B cell (primary cell): ENCODE measurements at regions not wholly inside any gene's neighbourhood (a gene's known extent, or its start where the extent isn't known, plus 50 kb on each side); places are given as distances from the start of the nearest gene placed in this dataset.

Source experiments
- ATAC-seq: fragments of 200-7000 bp; cut with Tn5 transposase; one replicate; pipeline ENCODE4 v1.10.0; 2021; ENCODE audit warnings: low read depth, mild to moderate bottlenecking, moderate number of reproducible peaks, moderate library complexity
- CTCF ChIA-PET: fragments of 350-600 bp; sonication (Branson Sonifier 250); formaldehyde crosslinking; loops from one replicate; lab custom pipeline; 2021; ENCODE audit warnings: antibody characterized with exemption, inconsistent platforms; lab: Charles Lee
- POLR2A ChIA-PET: fragments of 350-600 bp; sonication (Branson Sonifier 250); formaldehyde crosslinking; loops from one replicate; lab custom pipeline; 2021; ENCODE audit warnings: antibody characterized with exemption; lab: Charles Lee
- DNase-seq: peaks from one replicate; pipeline ENCODE4 v3.0.0; 2013
- H2AFZ ChIP-seq: 2 replicates; pipeline ENCODE4 v1.6.1; 2012; ENCODE audit warnings: mild to moderate bottlenecking, low read depth, low read length; ENCODE audit not compliant: insufficient read depth, poor library complexity, severe bottlenecking
- H3K27ac ChIP-seq, 2 donors: 1 replicate in 1 of 2; 2 replicates in 1 of 2; pipeline ENCODE4 v1.5.1; 2012 to 2013; ENCODE audit warnings: low read length in 2 of 2, mild to moderate bottlenecking in 2 of 2, moderate library complexity in 1 of 2
- H3K27me3 ChIP-seq, 4 experiments: fragments of 200-600 bp in 1 of 4; sonication (generic) in 1 of 4; replicated peaks in 1 of 4; 1 replicate in 2 of 4; 2 replicates in 2 of 4; pipeline versions ENCODE4 v1.6.1 to v1.7.0; 2013 to 2016; ENCODE audit warnings: low read length in 3 of 4, mild to moderate bottlenecking in 2 of 4, mixed read lengths in 1 of 4, moderate library complexity in 1 of 4; ENCODE audit not compliant: insufficient read depth in 4 of 4, control insufficient read depth in 3 of 4; ENCODE audit errors: control extremely low read depth in 1 of 4
- H3K36me3 ChIP-seq, 2 experiments: replicated peaks in 1 of 2; 1 replicate in 1 of 2; 2 replicates in 1 of 2; pipeline versions ENCODE4 v1.6.1 to v1.7.1; 2013; ENCODE audit warnings: low read length in 1 of 2; ENCODE audit not compliant: insufficient read depth in 2 of 2, control insufficient read depth in 1 of 2; ENCODE audit errors: control extremely low read depth in 1 of 2, extremely low read depth in 1 of 2
- H3K4me1 ChIP-seq, 2 donors: fragments of 200-600 bp in 1 of 2; sonication (generic) in 1 of 2; 1 replicate in 1 of 2; 2 replicates in 1 of 2; pipeline versions ENCODE4 v1.5.1 to v1.6.1; 2013 to 2017; ENCODE audit warnings: low read length in 2 of 2; ENCODE audit not compliant: control insufficient read depth in 2 of 2, insufficient read depth in 2 of 2
- H3K4me2 ChIP-seq: replicated peaks from 2 replicates; pipeline ENCODE3; 2012; ENCODE audit warnings: mild to moderate bottlenecking, low read depth, low read length; ENCODE audit not compliant: poor library complexity, severe bottlenecking
- H3K4me3 ChIP-seq, 5 experiments: fragments of 200-600 bp in 1 of 5; sonication (generic) in 1 of 5; 1 replicate in 3 of 5; 2 replicates in 2 of 5; pipeline versions ENCODE4 v1.5.1 to v1.7.0; 2011 to 2016; ENCODE audit warnings: low read length in 4 of 5, mild to moderate bottlenecking in 4 of 5, low read depth in 2 of 5, control low read depth in 1 of 5, moderate library complexity in 1 of 5; ENCODE audit not compliant: insufficient read depth in 1 of 5; ENCODE audit errors: control extremely low read depth in 1 of 5, extremely low read depth in 1 of 5
- H3K79me2 ChIP-seq: fragments of 200-600 bp; sonication (generic); one replicate; pipeline ENCODE4 v1.6.0; 2016; ENCODE audit warnings: low read length; ENCODE audit not compliant: control insufficient read depth, insufficient read depth
- H3K9ac ChIP-seq: fragments of 200-600 bp; sonication (generic); 2 replicates; pipeline ENCODE4 v1.6.1; 2017; ENCODE audit warnings: mild to moderate bottlenecking, low read length, moderate library complexity
- H3K9me3 ChIP-seq, 3 donors: one replicate each; pipeline versions ENCODE4 v1.6.1 to v1.7.1; 2013; ENCODE audit warnings: low read length in 2 of 3; ENCODE audit not compliant: control insufficient read depth in 2 of 3, insufficient read depth in 1 of 3; ENCODE audit errors: control extremely low read depth in 1 of 3
- H4K20me1 ChIP-seq: 2 replicates; pipeline ENCODE4 v1.6.0; 2012; ENCODE audit warnings: mild to moderate bottlenecking, low read length; ENCODE audit not compliant: insufficient read depth, control insufficient read depth, poor library complexity, severe bottlenecking
- H3K27ac Mint-ChIP-seq: one replicate; pipeline ENCODE4 v1.8.0; 2021; ENCODE audit warnings: mixed read lengths
- H3K27me3 Mint-ChIP-seq: one replicate; pipeline ENCODE4 v1.8.0; 2021; ENCODE audit warnings: mixed read lengths
- H3K4me1 Mint-ChIP-seq: one replicate; pipeline ENCODE4 v1.8.0; 2021; ENCODE audit warnings: mixed read lengths
- H3K4me3 Mint-ChIP-seq: one replicate; pipeline ENCODE4 v1.8.0; 2021; ENCODE audit warnings: mixed read lengths
- H3K9me3 Mint-ChIP-seq: one replicate; pipeline ENCODE4 v1.8.0; 2022; ENCODE audit warnings: mixed read lengths; ENCODE audit not compliant: insufficient read depth
- CTCF ChIP-seq: fragments of 200-600 bp; IDR thresholded peaks from one replicate; pipeline ENCODE4 v1.8.0; 2022; ENCODE audit warnings: antibody characterized with exemption, mild to moderate bottlenecking
- EZH2 ChIP-seq: IDR thresholded peaks from 2 replicates; pipeline ENCODE4 v1.6.1; 2012; ENCODE audit warnings: borderline replicate concordance, low read depth, mild to moderate bottlenecking, moderate library complexity, low read length; ENCODE audit not compliant: insufficient read depth, poor library complexity, severe bottlenecking
- WGBS: methylation state at CpG from one replicate; pipeline ENCODE4 v1.1.5; 2013; ENCODE audit warnings: missing lambda C conversion rate; ENCODE audit not compliant: insufficient coverage; 5-methylcytosine and 5-hydroxymethylcytosine counted together
- intact Hi-C: fragments of 100-400 bp; cut with micrococcal nuclease; formaldehyde crosslinking; loops from one replicate; pipeline ENCODE4 v1.10.0; 2022

- no peak overlapping the region for H3K4me3 ChIP-seq
- no peak for TF ChIP-seq EZH2
- no peak for TF ChIP-seq CTCF
- ChIA-PET POLR2A (no interaction called here), CTCF (no interaction called here)
- H2AFZ ChIP-seq: peak overlapping the region; percentile 26
- H3K27me3 ChIP-seq: no peaks in the 10 kb centered on the region
- H3K4me1 Mint-ChIP-seq: peaks cover 18% of the 10 kb centered on the region
- H3K27ac Mint-ChIP-seq: peak overlapping the region; percentile 4
- peak overlapping the region; percentile 30 for H3K9ac ChIP-seq
- no CpG with 5 or more reads among the region's 3 CpGs for WGBS
- peak; percentile 73 for ATAC-seq
- peak overlapping the region; percentile 17 for H3K4me3 Mint-ChIP-seq
- DNase-seq: peak; percentile 63
- H3K9me3 ChIP-seq: peaks cover 0 to 1% (median 0%) of the 10 kb centered on the region in 3 donors
- H3K36me3 ChIP-seq: no peaks in the 10 kb centered on the region
- H3K27ac ChIP-seq: peak overlapping the region; percentile 61 to 80
- intact Hi-C loops: loop anchor here (10.0 kb wide), 1 partner anchor 933 kb away; no protein-coding TSS in a partner anchor
- no peaks in the 10 kb centered on the region for H3K27me3 Mint-ChIP-seq
- peaks cover 15 to 17% of the 10 kb centered on the region in 2 donors for H3K4me1 ChIP-seq
- H3K4me2 ChIP-seq: peak overlapping the region; percentile 45
- peaks cover 3% of the 10 kb centered on the region for H3K9me3 Mint-ChIP-seq
- no peaks in the 10 kb centered on the region for H3K79me2 ChIP-seq
- no peaks in the 10 kb centered on the region for H4K20me1 ChIP-seq
These were observed 380.2 kb downstream of the TXNL1 start for GRCh38 chr18:56258178-56258577.

GRCh38 chr18:56257205-56257604, 381.2 kb downstream of the TXNL1 start:
- peaks cover 0 to 1% (median 0%) of the 10 kb centered on the region in 3 donors for H3K9me3 ChIP-seq
- no peak overlapping the region for H3K9ac ChIP-seq
- peak overlapping the region; percentile 18 for H3K4me3 Mint-ChIP-seq
- ChIA-PET CTCF (no interaction called here), POLR2A (no interaction called here)
- no peak overlapping the region for H3K27ac ChIP-seq
- peak; percentile 45 for ATAC-seq
- peak overlapping the region; percentile 26 for H3K4me2 ChIP-seq
- DNase-seq: no peak
- no peaks in the 10 kb centered on the region for H3K36me3 ChIP-seq
- H3K4me1 ChIP-seq: peaks cover 15 to 17% of the 10 kb centered on the region in 2 donors
- H3K9me3 Mint-ChIP-seq: peaks cover 3% of the 10 kb centered on the region
- no peaks in the 10 kb centered on the region for H4K20me1 ChIP-seq
- no peak overlapping the region for H2AFZ ChIP-seq
- TF ChIP-seq CTCF: no peak
- TF ChIP-seq EZH2: no peak
- no peaks in the 10 kb centered on the region for H3K27me3 ChIP-seq
- intact Hi-C loops: loop anchor here (10.0 kb wide), 1 partner anchor 932 kb away; no protein-coding TSS in a partner anchor
- no peaks in the 10 kb centered on the region for H3K27me3 Mint-ChIP-seq
- peaks cover 18% of the 10 kb centered on the region for H3K4me1 Mint-ChIP-seq
- peak overlapping the region; percentile 18 for H3K27ac Mint-ChIP-seq
- H3K4me3 ChIP-seq: no peak overlapping the region
- 34% methylated on average over 2 of the region's 4 CpGs for WGBS
- no peaks in the 10 kb centered on the region for H3K79me2 ChIP-seq
